HepG2 (cell line): ENCODE measurements at regions not wholly inside any gene's neighbourhood (a gene's known extent, or its start where the extent isn't known, plus 50 kb on each side); places are given as distances from the start of the nearest gene placed in this dataset.

Experiments used
- ATAC-seq: fragments of 200-7000 bp; cut with Tn5 transposase; 3 replicates; pipeline ENCODE4 v1.9.1; 2020; ENCODE audit warnings: mild to moderate bottlenecking, moderate library complexity
- BruUV-seq: library from RNA; stranded (reverse); fragments of 400-500 nt; replicated peaks from 2 replicates; lab custom pipeline; 2021; lab: Mats Ljungman, UMichigan
- CTCF ChIA-PET: fragments of 300-600 bp; formaldehyde crosslinking; extraction: SDS; loops from one replicate; lab custom pipeline; 2021; ENCODE audit warnings: low total read pairs, inconsistent platforms, low intra/inter-chr PET ratio; lab: Yijun Ruan, JAX
- POLR2A ChIA-PET: fragments of 350-600 bp; sonication (Branson Sonifier 250); formaldehyde crosslinking; loops from one replicate; lab custom pipeline; 2020; ENCODE audit warnings: antibody characterized with exemption, inconsistent platforms; lab: Yijun Ruan, JAX
- DNase-seq: peaks from one replicate; pipeline ENCODE4 v3.0.0-alpha.2; 2015; ENCODE audit warnings: low spot score
- FAIRE-seq: peaks from 3 replicates; lab custom pipeline; 2011; peaks lifted over from hg19 to GRCh38; lab: Jason Lieb, UNC
- H2AFZ ChIP-seq: one replicate; pipeline ENCODE4 v1.6.1; 2011; ENCODE audit warnings: low read length, inconsistent platforms
- H3K27ac ChIP-seq: fragments of 300-600 bp; 3 replicates; pipeline ENCODE4 v1.8.0; 2011; ENCODE audit warnings: mixed run types, mild to moderate bottlenecking, mixed read lengths, low read length, inconsistent platforms; ENCODE audit not compliant: insufficient read depth; ENCODE audit errors: extremely low read length
- H3K27me3 ChIP-seq, 2 experiments: fragments of 200-600 bp in 1 of 2; 2 replicates in 1 of 2; 3 replicates in 1 of 2; pipeline versions ENCODE4 v1.6.0 to v1.8.0; 2011; ENCODE audit warnings: low read length in 2 of 2, mild to moderate bottlenecking in 2 of 2, moderate library complexity in 2 of 2, inconsistent platforms in 1 of 2; ENCODE audit not compliant: insufficient read depth in 2 of 2, control insufficient read depth in 1 of 2
- H3K36me3 ChIP-seq, 2 experiments: fragments of 200-600 bp in 1 of 2; replicated peaks in 1 of 2; 2 replicates in 1 of 2; 3 replicates in 1 of 2; pipeline versions ENCODE4 v1.5.1 to v1.8.0; 2011; ENCODE audit warnings: low read length in 2 of 2, inconsistent platforms in 1 of 2; ENCODE audit not compliant: insufficient read depth in 2 of 2, control insufficient read depth in 1 of 2
- H3K4me1 ChIP-seq: 2 replicates; pipeline ENCODE4 v1.5.1; 2012; ENCODE audit warnings: low read length, inconsistent platforms; ENCODE audit not compliant: insufficient read depth
- H3K4me2 ChIP-seq: 2 replicates; pipeline ENCODE4 v1.6.0; 2011; ENCODE audit warnings: low read depth, low read length, inconsistent platforms
- H3K4me3 ChIP-seq, 3 experiments: fragments of 200-600 bp in 1 of 3; sonication (generic), shearing (Covaris generic) in 1 of 3; replicated peaks in 1 of 3; 2 replicates each; pipeline ENCODE4 v1.5.1; 2011 to 2016; ENCODE audit warnings: low read length in 3 of 3, inconsistent platforms in 2 of 3, low read depth in 2 of 3, mild to moderate bottlenecking in 2 of 3, control low read depth in 1 of 3, mixed read lengths in 1 of 3; ENCODE audit not compliant: insufficient read depth in 1 of 3
- H3K79me2 ChIP-seq: one replicate; pipeline ENCODE4 v1.6.1; 2011; ENCODE audit warnings: low read length, inconsistent platforms; ENCODE audit not compliant: insufficient read depth
- H3K9ac ChIP-seq: 2 replicates; pipeline ENCODE4 v1.6.0; 2011; ENCODE audit warnings: mild to moderate bottlenecking, low read depth, low read length, inconsistent platforms; ENCODE audit not compliant: insufficient read depth
- H3K9me3 ChIP-seq: 2 replicates; pipeline ENCODE4 v1.5.1; 2012; ENCODE audit warnings: mild to moderate bottlenecking, low read length
- H4K20me1 ChIP-seq: 2 replicates; pipeline ENCODE4 v1.6.0; 2011; ENCODE audit warnings: inconsistent platforms, mild to moderate bottlenecking, low read length, moderate library complexity; ENCODE audit not compliant: insufficient read depth
- AHDC1 ChIP-seq: sonication (generic); formaldehyde crosslinking; IDR thresholded peaks from 2 replicates; pipeline ENCODE4 v1.5.1; 2020; ENCODE audit warnings: mild to moderate bottlenecking, missing genetic modification reagents, borderline replicate concordance
- ATF2 ChIP-seq: sonication (generic); formaldehyde crosslinking; IDR thresholded peaks from 2 replicates; pipeline ENCODE4 v1.4.0; 2020; ENCODE audit warnings: missing genetic modification reagents
- PAXIP1 ChIP-seq: sonication (generic); formaldehyde crosslinking; conservative IDR thresholded peaks from 2 replicates; pipeline ENCODE4 v1.4.0; 2020; ENCODE audit warnings: mild to moderate bottlenecking, missing genetic modification reagents, moderate library complexity
- SMAD9 ChIP-seq: sonication (generic); formaldehyde crosslinking; IDR thresholded peaks from 2 replicates; pipeline ENCODE4 v1.5.1; 2020; ENCODE audit warnings: mild to moderate bottlenecking, missing genetic modification reagents
- ZBTB46 ChIP-seq: sonication (generic); formaldehyde crosslinking; IDR thresholded peaks from 2 replicates; pipeline ENCODE4 v1.4.0; 2020; ENCODE audit warnings: mild to moderate bottlenecking, missing genetic modification reagents, borderline replicate concordance
- ZMYM4 ChIP-seq: sonication (generic); formaldehyde crosslinking; IDR thresholded peaks from 2 replicates; pipeline ENCODE4 v1.8.1; 2023; ENCODE audit warnings: mild to moderate bottlenecking, missing genetic modification reagents
- ZNF343 ChIP-seq: sonication (generic); formaldehyde crosslinking; IDR thresholded peaks from 2 replicates; pipeline ENCODE4 v1.4.0; 2020; ENCODE audit warnings: mild to moderate bottlenecking, missing genetic modification reagents
- ZNF678 ChIP-seq: sonication (generic); formaldehyde crosslinking; IDR thresholded peaks from 2 replicates; pipeline ENCODE4 v1.4.0; 2020; ENCODE audit warnings: mild to moderate bottlenecking, missing genetic modification reagents
- ZNF816 ChIP-seq: sonication (generic); formaldehyde crosslinking; IDR thresholded peaks from 2 replicates; pipeline ENCODE4 v1.8.0; 2022; ENCODE audit warnings: missing genetic modification reagents, mild to moderate bottlenecking, borderline replicate concordance
- WGBS: methylation state at CpG from one replicate; pipeline ENCODE4 v1.1.6; 2017; ENCODE audit warnings: low lambda C conversion rate; 5-methylcytosine and 5-hydroxymethylcytosine counted together
- in situ Hi-C: cut with HindIII; loops from 2 replicates; pipeline ENCODE4 v1.10.0; 2017; ENCODE audit warnings: low pct_unique_long_range_greater_than_20kb; ENCODE audit not compliant: extremely low pct_ligation_motif_present
- intact Hi-C: fragments of 100-400 bp; cut with micrococcal nuclease; formaldehyde crosslinking; loops from one replicate; pipeline ENCODE4 v1.10.0; 2022; ENCODE audit not compliant: unreplicated experiment

GRCh38 chr12:60577607-60578006 is 981.8 kb downstream of the SLC16A7 start:
- H3K4me3 ChIP-seq: no peak overlapping the region
- peak; percentile 26 for DNase-seq
- intact Hi-C loops: no loop called here
- POLR2A ChIA-PET: no interaction called here
- H3K9me3 ChIP-seq: peaks cover 20% of the 10 kb centered on the region
- H3K4me2 ChIP-seq: no peak overlapping the region
- FAIRE-seq: no peak
- H3K36me3 ChIP-seq: no peaks in the 10 kb centered on the region
- no peaks in the 10 kb centered on the region for H4K20me1 ChIP-seq
- ATAC-seq: peak; percentile 95
- no peak overlapping the region for H3K27ac ChIP-seq
- CTCF ChIA-PET: no interaction called here
- no peaks in the 10 kb centered on the region for H3K4me1 ChIP-seq
- no peaks in the 10 kb centered on the region for H3K27me3 ChIP-seq
- no peaks in the 10 kb centered on the region for H3K79me2 ChIP-seq
- BruUV-seq: no TSS peak
- 0% methylated on average over 4 of the region's 4 CpGs for WGBS
- no peak overlapping the region for H3K9ac ChIP-seq
- in situ Hi-C loops: no loop called here
- H2AFZ ChIP-seq: no peak overlapping the region
- TF ChIP-seq AHDC1: peak; percentile 26; the same call in 1 of the 2 replicates
- TF ChIP-seq ZMYM4 (CRISPR knock-in tag): peak; percentile 18; the same call in 1 of the 2 replicates
- no peak for TF ChIP-seq ZNF816
- TF ChIP-seq PAXIP1 (CRISPR knock-in tag): peak; percentile 54
- no peak for TF ChIP-seq ZBTB46 (CRISPR knock-in tag)
- peak; percentile 65; the same call in 1 of the 2 replicates for TF ChIP-seq ATF2 (CRISPR knock-in tag)
- TF ChIP-seq SMAD9 (CRISPR knock-in tag): no peak
- no peak for TF ChIP-seq ZNF678 (CRISPR knock-in tag)
- no peak for TF ChIP-seq ZNF343 (CRISPR knock-in tag)
